ENCODE measurements at regions not wholly inside any gene's neighbourhood (a gene's known extent, or its start where the extent isn't known, plus 50 kb on each side); places are given as distances from the start of the nearest gene placed in this dataset.

- TF ChIP-seq CTCF (IDR thresholded peaks at IDR 0.05) (no peak), POLR2A (IDR thresholded peaks at IDR 0.05) (no peak)
Observed at GRCh38 chr2:7753777-7754176, 836.6 kb downstream of the RNF144A start.
